Left ventricle myocardium inferior (tissue), 1 donor: ENCODE measurements at regions not wholly inside any gene's neighbourhood (a gene's known extent, or its start where the extent isn't known, plus 50 kb on each side); places are given as distances from the start of the nearest gene placed in this dataset.

Experiments used
- DNase-seq: peaks from one replicate; pipeline ENCODE4 v3.0.0-alpha.2; 2020
- H3K27ac ChIP-seq: fragments of 200-600 bp; replicated peaks from 2 replicates; pipeline ENCODE4 v1.8.0; 2021
- H3K27me3 ChIP-seq: fragments of 200-600 bp; 2 replicates; pipeline ENCODE4 v1.8.0; 2021; ENCODE audit warnings: low read depth
- H3K36me3 ChIP-seq: fragments of 200-600 bp; 2 replicates; pipeline ENCODE4 v1.8.0; 2021
- H3K4me1 ChIP-seq: fragments of 200-600 bp; 2 replicates; pipeline ENCODE4 v1.8.0; 2021
- H3K4me3 ChIP-seq: fragments of 200-600 bp; 2 replicates; pipeline ENCODE4 v1.8.0; 2021; ENCODE audit warnings: mild to moderate bottlenecking, moderate library complexity
- H3K9me3 ChIP-seq: fragments of 200-600 bp; replicated peaks from 2 replicates; pipeline ENCODE4 v1.8.0; 2021
- intact Hi-C: fragments of 100-400 bp; cut with micrococcal nuclease; formaldehyde crosslinking; loops from one replicate; pipeline ENCODE4 v1.11.0; 2022
- TF ChIP-seq, protein P1 (sequence below): fragments of 200-600 bp; IDR thresholded peaks from 2 replicates; pipeline ENCODE4 v1.8.0; 2021; ENCODE audit warnings: antibody characterized with exemption, mild to moderate bottlenecking, borderline replicate concordance
- donor health status: DM: no; HTN: yes; CAD: no; lungs with severe emphysema.

DNA sequence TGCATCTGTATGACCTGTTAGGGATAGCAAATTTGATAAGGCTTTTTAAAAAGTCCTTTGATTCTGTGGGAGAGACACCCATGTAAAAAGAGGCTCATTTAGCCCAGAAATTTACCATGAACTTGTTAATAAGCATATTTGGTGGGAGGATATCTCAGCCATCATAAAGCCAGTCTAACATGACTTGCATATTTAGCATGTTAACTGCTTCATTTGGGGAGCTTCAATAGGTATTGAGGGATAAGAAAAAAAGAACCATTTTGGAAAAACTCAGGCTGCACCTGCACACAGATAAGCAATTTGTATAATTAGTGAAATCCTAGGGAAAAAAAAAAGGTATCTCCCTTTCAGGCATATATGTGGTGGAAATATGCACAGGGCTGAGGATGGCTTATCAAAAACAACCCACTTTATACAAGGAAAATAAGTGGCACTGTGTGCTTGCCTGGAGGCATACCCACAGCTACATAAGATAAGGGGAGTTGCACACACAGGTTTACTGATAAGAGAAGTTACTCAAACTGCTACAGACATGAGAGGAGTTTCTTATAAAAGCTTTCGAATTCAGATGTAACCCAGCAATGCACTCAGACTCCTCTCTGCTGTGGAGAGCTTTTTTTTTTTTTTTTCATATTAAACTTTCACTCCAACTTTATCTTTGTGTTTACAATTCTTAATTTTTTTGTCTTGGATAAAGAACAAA is 372.9 kb upstream of the RBMY1B start:
- Histone ChIP-seq H3K4me1 (no peaks in the 10 kb centered on the region), H3K36me3 (no peaks in the 10 kb centered on the region), H3K9me3 (no peaks in the 10 kb centered on the region), H3K27ac (no peak overlapping the region), H3K4me3 (no peak overlapping the region), H3K27me3 (no peaks in the 10 kb centered on the region)
- intact Hi-C loops = no loop called here
- DNase-seq = no peak
- TF ChIP-seq, protein P1, sequence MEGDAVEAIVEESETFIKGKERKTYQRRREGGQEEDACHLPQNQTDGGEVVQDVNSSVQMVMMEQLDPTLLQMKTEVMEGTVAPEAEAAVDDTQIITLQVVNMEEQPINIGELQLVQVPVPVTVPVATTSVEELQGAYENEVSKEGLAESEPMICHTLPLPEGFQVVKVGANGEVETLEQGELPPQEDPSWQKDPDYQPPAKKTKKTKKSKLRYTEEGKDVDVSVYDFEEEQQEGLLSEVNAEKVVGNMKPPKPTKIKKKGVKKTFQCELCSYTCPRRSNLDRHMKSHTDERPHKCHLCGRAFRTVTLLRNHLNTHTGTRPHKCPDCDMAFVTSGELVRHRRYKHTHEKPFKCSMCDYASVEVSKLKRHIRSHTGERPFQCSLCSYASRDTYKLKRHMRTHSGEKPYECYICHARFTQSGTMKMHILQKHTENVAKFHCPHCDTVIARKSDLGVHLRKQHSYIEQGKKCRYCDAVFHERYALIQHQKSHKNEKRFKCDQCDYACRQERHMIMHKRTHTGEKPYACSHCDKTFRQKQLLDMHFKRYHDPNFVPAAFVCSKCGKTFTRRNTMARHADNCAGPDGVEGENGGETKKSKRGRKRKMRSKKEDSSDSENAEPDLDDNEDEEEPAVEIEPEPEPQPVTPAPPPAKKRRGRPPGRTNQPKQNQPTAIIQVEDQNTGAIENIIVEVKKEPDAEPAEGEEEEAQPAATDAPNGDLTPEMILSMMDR = no peak

- Histone ChIP-seq H3K27me3 (no peaks in the 10 kb centered on the region), H3K36me3 (no peaks in the 10 kb centered on the region), H3K27ac (no peak overlapping the region), H3K4me3 (no peak overlapping the region), H3K4me1 (no peaks in the 10 kb centered on the region), H3K9me3 (peaks cover 4% of the 10 kb centered on the region)
- TF ChIP-seq, protein P1 = no peak
- intact Hi-C loops = no loop called here
- DNase-seq = no peak
Measured at GRCh38 chrY:21146331-21146730, 364.8 kb upstream of the RBMY1B start.

- DNase-seq = no peak
- Histone ChIP-seq H3K36me3 (no peaks in the 10 kb centered on the region), H3K4me3 (no peak overlapping the region), H3K27me3 (no peaks in the 10 kb centered on the region), H3K4me1 (no peaks in the 10 kb centered on the region), H3K9me3 (peaks cover 10% of the 10 kb centered on the region), H3K27ac (no peak overlapping the region)
- intact Hi-C loops = no loop called here
- TF ChIP-seq, protein P1 = no peak
Measured at GRCh38 chrY:21149971-21150370, 361.2 kb upstream of the RBMY1B start.

GRCh38 chrY:21169821-21170220 is 341.3 kb upstream of the RBMY1B start:
- no peak for DNase-seq
- intact Hi-C loops = no loop called here
- Histone ChIP-seq H3K9me3 (no peaks in the 10 kb centered on the region), H3K27me3 (no peaks in the 10 kb centered on the region), H3K36me3 (no peaks in the 10 kb centered on the region), H3K4me1 (no peaks in the 10 kb centered on the region), H3K4me3 (no peak overlapping the region), H3K27ac (no peak overlapping the region)
- TF ChIP-seq, protein P1 = no peak

DNA sequence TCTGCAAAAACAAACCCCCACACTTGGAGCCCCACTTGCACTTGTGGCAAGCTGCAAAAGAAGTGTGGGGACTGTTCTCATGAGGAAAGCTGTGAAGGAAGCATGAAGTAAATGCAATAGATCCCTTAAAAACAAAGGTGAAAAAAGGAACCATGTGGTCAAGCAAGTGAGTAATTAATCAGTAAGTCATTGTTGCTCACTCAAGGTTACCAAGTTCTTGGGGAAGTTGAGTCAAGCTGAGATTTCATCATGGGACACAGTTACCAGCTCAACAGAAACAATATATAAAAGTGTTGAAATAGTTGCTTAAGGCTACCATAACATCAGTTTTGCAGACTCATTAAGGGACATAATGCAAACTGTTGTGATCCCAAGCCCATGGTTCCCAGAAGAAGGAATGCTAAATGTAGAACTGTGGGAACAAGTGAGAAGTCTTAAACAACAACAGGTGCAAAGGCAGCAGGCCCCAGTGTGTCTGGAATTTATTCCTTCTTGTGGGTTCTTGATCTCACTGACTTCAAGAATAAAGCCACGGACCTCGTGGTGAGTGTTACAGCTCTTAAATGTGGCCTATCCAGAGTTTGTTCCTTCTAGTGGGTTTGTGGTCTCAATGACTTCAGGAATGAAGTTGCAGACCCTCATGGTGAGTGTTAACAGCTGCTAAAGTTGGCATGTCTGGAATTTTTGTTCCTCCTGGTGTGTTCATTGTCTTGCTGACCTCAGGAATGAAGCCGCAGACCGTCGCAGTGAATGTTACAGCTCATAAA is 336.3 kb upstream of the RBMY1B start:
- intact Hi-C loops = no loop called here
- no peaks in the 10 kb centered on the region for H3K9me3 ChIP-seq
- H3K4me3 ChIP-seq = no peak overlapping the region
- H3K27ac ChIP-seq = no peak overlapping the region
- no peaks in the 10 kb centered on the region for H3K4me1 ChIP-seq
- no peaks in the 10 kb centered on the region for H3K27me3 ChIP-seq
- H3K36me3 ChIP-seq = no peaks in the 10 kb centered on the region
- DNase-seq = no peak
- TF ChIP-seq, protein P1 = no peak
